ENCODE measurements at regions not wholly inside any gene's neighbourhood (a gene's known extent, or its start where the extent isn't known, plus 50 kb on each side); places are given as distances from the start of the nearest gene placed in this dataset.

- TF ChIP-seq POLR2A (IDR thresholded peaks at IDR 0.05; ENCODE audit: extremely low read depth, insufficient read length) (no peak), CTCF (IDR thresholded peaks at IDR 0.05; ENCODE audit: low read depth, low read length) (no peak), MAX (IDR thresholded peaks at IDR 0.05; ENCODE audit: low read depth, low read length) (no peak)
These were observed 479.6 kb downstream of the CNTN3 start for GRCh38 chr3:74134831-74135230.
